Esophagus squamous epithelium (tissue), 5 donors: ENCODE measurements at regions not wholly inside any gene's neighbourhood (a gene's known extent, or its start where the extent isn't known, plus 50 kb on each side); places are given as distances from the start of the nearest gene placed in this dataset.

ENCODE experiments used
- DNase-seq: peaks from one replicate; lab custom pipeline; 2025; lab: John Stamatoyannopoulos, UW
- H3K27ac ChIP-seq, 4 donors: fragments of 200-600 bp; sonication (generic); one replicate each; pipeline ENCODE4 v1.5.1; 2016 to 2019; ENCODE audit warnings: mild to moderate bottlenecking in 1 of 4
- H3K27me3 ChIP-seq, 4 donors: fragments of 200-600 bp; sonication (generic); 1 replicate in 3 of 4; 2 replicates in 1 of 4; pipeline versions ENCODE4 v1.5.1 to v1.6.0; 2017 to 2021; ENCODE audit warnings: antibody characterized with exemption in 1 of 4
- H3K36me3 ChIP-seq, 3 donors: fragments of 200-600 bp; sonication (generic); one replicate each; pipeline ENCODE4 v1.5.1; 2016 to 2019
- H3K4me1 ChIP-seq, 3 donors: fragments of 200-600 bp; sonication (generic); one replicate each; pipeline ENCODE4 v1.5.1; 2017 to 2019
- H3K4me3 ChIP-seq, 4 donors: fragments of 200-600 bp; sonication (generic); 1 replicate in 3 of 4; 2 replicates in 1 of 4; pipeline ENCODE4 v1.5.1; 2016 to 2019; ENCODE audit warnings: mild to moderate bottlenecking in 2 of 4, moderate library complexity in 1 of 4
- H3K9me3 ChIP-seq, 3 donors: fragments of 200-600 bp; sonication (generic); one replicate each; pipeline ENCODE4 v1.5.1; 2016 to 2019
- POLR2A ChIP-seq, 4 donors: fragments of 450-650 bp; IDR thresholded peaks; one replicate each; pipeline ENCODE4 v1.6.1; 2017; ENCODE audit warnings: antibody characterized with exemption in 4 of 4, mild to moderate bottlenecking in 4 of 4, moderate library complexity in 3 of 4
- WGBS, 2 donors: methylation state at CpG; one replicate each; pipeline ENCODE4 v1.1.5; 2018; 5-methylcytosine and 5-hydroxymethylcytosine counted together
- intact Hi-C: fragments of 100-400 bp; cut with DNase I; formaldehyde crosslinking; loops from one replicate; pipeline ENCODE4 v1.15.0; 2022
- TF ChIP-seq, protein P1 (sequence below), 6 experiments: fragments of 450-650 bp in 4 of 6; fragments of 200-600 bp in 2 of 6; sonication (generic) in 2 of 6; IDR thresholded peaks; one replicate each; pipeline ENCODE4 v1.5.1; 2016 to 2019; ENCODE audit warnings: antibody characterized with exemption in 6 of 6, mild to moderate bottlenecking in 4 of 6, moderate library complexity in 4 of 6
- donor health status: DM: yes; HTN: yes; CAD: no.

DNA sequence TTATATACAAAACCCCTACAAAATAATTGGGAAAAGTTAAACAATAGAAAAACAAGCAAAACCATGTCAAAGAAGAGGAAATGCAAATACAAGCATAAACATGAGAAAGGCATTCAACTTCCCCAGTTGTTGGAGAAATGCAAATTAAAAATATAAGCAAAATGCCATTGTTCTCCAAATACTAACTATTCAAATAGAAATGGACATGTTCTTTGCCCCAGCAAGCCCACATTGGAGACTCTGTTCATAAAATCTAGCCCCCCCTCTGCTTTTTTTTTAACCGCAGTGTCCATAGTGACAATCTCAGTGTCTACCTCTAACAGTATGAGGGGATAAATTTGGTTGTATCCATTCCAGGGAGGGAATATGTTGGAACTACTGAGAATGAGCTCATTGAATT is 59.7 kb upstream of the LCTL start:
- H3K9me3 ChIP-seq: no peaks in the 10 kb centered on the region
- peaks cover 0 to 23% (median 0%) of the 10 kb centered on the region in 4 donors for H3K27me3 ChIP-seq
- H3K4me3 ChIP-seq: no peak overlapping the region
- intact Hi-C loops: no loop called here
- no peak overlapping the region for H3K27ac ChIP-seq
- no peak for DNase-seq
- no peaks in the 10 kb centered on the region for H3K36me3 ChIP-seq
- H3K4me1 ChIP-seq: peaks cover 10 to 19% (median 11%) of the 10 kb centered on the region in 3 donors
- WGBS, 2 donors: 70 to 74% methylated on average over 1 of the region's 1 CpG
- TF ChIP-seq POLR2A (IDR thresholded peaks at IDR 0.05): no peak

DNA sequence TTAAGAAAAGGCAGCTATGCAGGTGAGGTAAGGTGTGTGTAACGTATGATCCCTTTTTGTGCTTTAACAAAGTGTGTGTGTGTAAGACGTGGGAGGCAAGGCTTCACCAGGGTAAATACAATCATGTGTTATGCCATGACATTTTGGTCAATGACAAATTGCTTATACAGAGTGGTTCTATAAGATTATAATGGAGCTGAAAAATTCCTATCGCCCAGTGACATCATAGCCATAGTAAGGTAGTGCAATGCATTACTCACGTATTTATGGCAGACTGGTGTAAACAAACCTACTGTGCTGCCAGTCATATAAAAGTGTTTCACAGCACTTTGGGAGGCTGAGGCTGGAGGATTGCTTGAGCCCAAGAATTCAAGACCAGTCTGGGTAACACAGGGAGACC is 60.2 kb upstream of the LCTL start:
- intact Hi-C loops: no loop called here
- TF ChIP-seq, protein P1, sequence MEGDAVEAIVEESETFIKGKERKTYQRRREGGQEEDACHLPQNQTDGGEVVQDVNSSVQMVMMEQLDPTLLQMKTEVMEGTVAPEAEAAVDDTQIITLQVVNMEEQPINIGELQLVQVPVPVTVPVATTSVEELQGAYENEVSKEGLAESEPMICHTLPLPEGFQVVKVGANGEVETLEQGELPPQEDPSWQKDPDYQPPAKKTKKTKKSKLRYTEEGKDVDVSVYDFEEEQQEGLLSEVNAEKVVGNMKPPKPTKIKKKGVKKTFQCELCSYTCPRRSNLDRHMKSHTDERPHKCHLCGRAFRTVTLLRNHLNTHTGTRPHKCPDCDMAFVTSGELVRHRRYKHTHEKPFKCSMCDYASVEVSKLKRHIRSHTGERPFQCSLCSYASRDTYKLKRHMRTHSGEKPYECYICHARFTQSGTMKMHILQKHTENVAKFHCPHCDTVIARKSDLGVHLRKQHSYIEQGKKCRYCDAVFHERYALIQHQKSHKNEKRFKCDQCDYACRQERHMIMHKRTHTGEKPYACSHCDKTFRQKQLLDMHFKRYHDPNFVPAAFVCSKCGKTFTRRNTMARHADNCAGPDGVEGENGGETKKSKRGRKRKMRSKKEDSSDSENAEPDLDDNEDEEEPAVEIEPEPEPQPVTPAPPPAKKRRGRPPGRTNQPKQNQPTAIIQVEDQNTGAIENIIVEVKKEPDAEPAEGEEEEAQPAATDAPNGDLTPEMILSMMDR (IDR thresholded peaks at IDR 0.05): no peak
- TF ChIP-seq POLR2A (IDR thresholded peaks at IDR 0.05): no peak
- H3K4me3 ChIP-seq: no peak overlapping the region
- no peaks in the 10 kb centered on the region for H3K36me3 ChIP-seq
- H3K27me3 ChIP-seq: peaks cover 0 to 18% (median 0%) of the 10 kb centered on the region in 4 donors
- DNase-seq: no peak
- peaks cover 10 to 19% (median 11%) of the 10 kb centered on the region in 3 donors for H3K4me1 ChIP-seq
- no peak overlapping the region for H3K27ac ChIP-seq
- 80% methylated on average over 4 of the region's 4 CpGs for WGBS, 2 donors
- no peaks in the 10 kb centered on the region for H3K9me3 ChIP-seq

DNA sequence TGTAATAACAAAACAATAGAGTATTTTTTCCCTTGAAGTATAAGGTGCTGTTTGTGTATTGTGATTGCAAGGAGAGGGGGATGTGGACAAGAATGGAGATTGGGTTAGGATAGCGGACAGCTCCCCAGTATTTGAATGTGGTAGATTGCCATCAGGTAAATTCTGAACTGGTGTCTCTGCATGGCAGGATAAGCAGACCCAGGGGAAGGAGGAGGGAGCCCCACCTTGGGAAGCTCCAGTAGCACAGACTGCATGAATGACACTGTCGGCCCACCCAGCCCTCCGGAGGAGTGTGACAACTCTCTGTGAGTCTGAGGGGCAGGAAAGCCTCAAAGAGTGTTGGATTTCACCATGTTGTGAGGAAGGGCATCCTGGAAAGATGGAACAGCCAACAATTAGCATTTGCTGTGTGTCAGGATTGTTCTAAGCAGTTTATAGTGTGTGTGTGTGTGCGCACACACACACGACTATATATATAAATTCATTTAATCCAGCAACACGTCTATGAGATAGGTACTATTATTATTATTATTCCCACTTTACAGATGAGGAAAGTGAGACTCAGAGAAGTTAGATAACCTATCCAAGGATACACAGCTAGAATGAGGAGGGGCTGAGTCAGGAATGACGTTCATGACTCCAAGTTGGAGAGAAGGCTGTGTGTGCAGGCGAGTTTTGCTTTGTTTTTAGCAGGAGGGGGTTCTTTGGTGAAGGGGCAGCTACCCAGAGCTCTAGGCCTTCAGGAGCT is 63.4 kb upstream of the LCTL start:
- Histone ChIP-seq H3K4me3 (no peak overlapping the region), H3K9me3 (no peaks in the 10 kb centered on the region), H3K27me3 (no peaks in the 10 kb centered on the region), H3K4me1 (no peaks in the 10 kb centered on the region), H3K36me3 (no peaks in the 10 kb centered on the region), H3K27ac (no peak overlapping the region)
- intact Hi-C loops: no loop called here
- WGBS, 2 donors: 80 to 82% methylated on average over 8 of the region's 8 CpGs
- TF ChIP-seq, protein P1 (IDR thresholded peaks at IDR 0.05): no peak
- TF ChIP-seq POLR2A (IDR thresholded peaks at IDR 0.05): no peak
- DNase-seq: no peak

DNA sequence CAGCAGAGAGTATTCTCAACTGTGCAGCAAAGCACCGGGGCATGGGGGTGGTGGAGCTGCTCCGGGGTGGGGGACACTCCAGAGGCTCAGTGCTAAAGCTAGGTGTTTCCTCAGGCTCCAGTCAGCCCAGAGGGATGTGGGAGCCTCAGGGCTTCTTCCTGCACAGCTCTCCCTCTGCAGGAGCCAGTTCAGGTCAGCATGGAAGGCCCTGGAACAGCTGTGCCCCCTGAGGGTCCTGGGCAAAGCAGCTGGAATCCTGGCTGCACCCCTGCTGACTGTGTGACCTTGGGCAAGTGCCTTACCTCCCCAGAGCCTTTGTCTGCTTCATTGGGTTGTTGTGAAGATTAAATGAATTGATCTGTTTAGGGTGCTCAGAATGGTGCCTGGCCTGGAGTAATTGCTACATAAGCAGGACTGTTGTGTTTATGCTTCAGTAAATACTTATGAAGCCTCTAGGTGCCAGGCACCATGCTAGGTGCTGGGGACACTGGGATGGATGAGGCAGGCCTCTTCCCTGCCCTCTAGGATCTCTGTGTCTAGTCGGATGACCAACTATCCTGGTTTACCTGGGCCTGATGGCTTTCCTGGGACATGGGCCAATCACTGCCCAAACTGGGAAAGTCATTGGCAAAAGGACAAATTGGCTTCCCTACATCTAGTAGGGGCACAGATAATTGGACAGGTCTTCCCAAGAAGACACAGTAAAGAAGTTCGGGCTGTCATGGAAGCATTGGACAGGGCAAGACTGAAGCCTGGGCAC is 64.2 kb upstream of the LCTL start:
- WGBS, 2 donors: 33 to 68% methylated on average over 2 to 3 of the region's 4 CpGs

DNA sequence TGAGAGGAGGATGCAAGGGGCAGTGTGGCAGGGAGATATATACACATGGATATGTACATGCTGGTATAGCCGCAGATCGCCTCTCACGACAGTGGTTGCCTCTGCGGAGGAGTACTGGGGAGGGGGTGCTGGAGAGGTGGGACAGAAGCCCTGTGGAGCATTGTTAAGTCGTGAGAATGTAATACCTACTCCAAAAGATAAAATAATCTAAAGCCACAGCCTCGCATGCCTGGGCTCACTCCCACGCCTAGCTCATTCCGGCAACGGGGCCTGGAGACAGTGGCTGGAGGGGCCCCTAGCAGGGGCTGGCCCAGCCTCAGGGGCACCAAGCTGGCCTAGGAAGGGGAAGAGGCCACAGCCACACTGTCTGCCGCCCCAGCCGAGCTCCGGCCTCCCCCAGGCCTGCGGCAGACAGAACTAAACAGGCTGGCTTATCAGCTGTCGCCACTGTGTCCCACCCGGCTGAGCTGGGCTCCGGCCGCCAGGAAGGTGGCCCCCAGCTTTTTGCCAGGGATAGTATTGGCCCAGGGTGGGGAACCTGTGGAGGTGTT is 65.1 kb upstream of the LCTL start:
- no peaks in the 10 kb centered on the region for H3K4me1 ChIP-seq
- no peak for TF ChIP-seq POLR2A (IDR thresholded peaks at IDR 0.05)
- TF ChIP-seq, protein P1 (IDR thresholded peaks at IDR 0.05): no peak
- no peak overlapping the region for H3K4me3 ChIP-seq
- no peaks in the 10 kb centered on the region for H3K27me3 ChIP-seq
- no peaks in the 10 kb centered on the region for H3K36me3 ChIP-seq
- intact Hi-C loops: no loop called here
- no peak overlapping the region for H3K27ac ChIP-seq
- H3K9me3 ChIP-seq: no peaks in the 10 kb centered on the region
- 76 to 80% methylated on average over 7 to 12 of the region's 17 CpGs for WGBS, 2 donors
- no peak for DNase-seq

More for the DNA sequence above, 64.2 kb upstream of the LCTL start:
- H3K27me3 ChIP-seq: no peaks in the 10 kb centered on the region
- H3K36me3 ChIP-seq: no peaks in the 10 kb centered on the region
- H3K4me3 ChIP-seq: no peak overlapping the region
- DNase-seq: no peak
- intact Hi-C loops: no loop called here
- H3K4me1 ChIP-seq: no peaks in the 10 kb centered on the region
- H3K27ac ChIP-seq: no peak overlapping the region
- no peak for TF ChIP-seq POLR2A (IDR thresholded peaks at IDR 0.05)
- TF ChIP-seq, protein P1 (IDR thresholded peaks at IDR 0.05): no peak
- no peaks in the 10 kb centered on the region for H3K9me3 ChIP-seq
